GM18858 (cell line): ENCODE measurements at regions not wholly inside any gene's neighbourhood (a gene's known extent, or its start where the extent isn't known, plus 50 kb on each side); places are given as distances from the start of the nearest gene placed in this dataset.
"Not testable (repeated sequence)": the region's sequence is repeated elsewhere in the genome, so short reads cannot be mapped to it uniquely, and the experiment has no call there.

Experiments used
- ATAC-seq: cut with Tn5 transposase; IDR thresholded peaks from one replicate; pipeline ENCODE4 v1.9.1; 2021; ENCODE audit not compliant: unreplicated experiment

GRCh38 chr20:22529150-22530019 is 55.0 kb downstream of the FOXA2 start:
- no peak for ATAC-seq

- ATAC-seq: no peak
Measured at GRCh38 chr20:22526512-22527012, 57.8 kb downstream of the FOXA2 start.

GRCh38 chr20:22525821-22526220 is 58.6 kb downstream of the FOXA2 start:
- no peak for ATAC-seq

- no peak for ATAC-seq
Measured at GRCh38 chr20:22525069-22525820, 59.1 kb downstream of the FOXA2 start.

- no peak for ATAC-seq
Measured at GRCh38 chr20:22524393-22525015, 59.9 kb downstream of the FOXA2 start.

GRCh38 chr20:22523499-22524392 is 60.6 kb downstream of the FOXA2 start:
- ATAC-seq: no peak

GRCh38 chr20:22523128-22523498 is 61.3 kb downstream of the FOXA2 start:
- no peak for ATAC-seq

- ATAC-seq: no peak
Measured at GRCh38 chr20:22522701-22523100, 61.7 kb downstream of the FOXA2 start.

- not testable (repeated sequence) for ATAC-seq
Measured at GRCh38 chr20:22521940-22522339, 62.4 kb downstream of the FOXA2 start.

- no peak for ATAC-seq
Measured at GRCh38 chr20:22520381-22520780, 64.0 kb downstream of the FOXA2 start.

- ATAC-seq: no peak
Measured at GRCh38 chr20:22515264-22515663, 69.1 kb downstream of the FOXA2 start.

- ATAC-seq: no peak
Measured at GRCh38 chr20:22513574-22513973, 70.8 kb downstream of the FOXA2 start.

GRCh38 chr20:22512911-22513489 is 71.4 kb downstream of the FOXA2 start:
- no peak for ATAC-seq

- no peak for ATAC-seq
Measured at GRCh38 chr20:22511943-22512910, 72.1 kb downstream of the FOXA2 start.

GRCh38 chr20:22509843-22510147 is 74.6 kb downstream of the FOXA2 start:
- no peak for ATAC-seq

- no peak for ATAC-seq
Measured at GRCh38 chr20:22509090-22509842, 75.1 kb downstream of the FOXA2 start.

- ATAC-seq: no peak
Measured at GRCh38 chr20:22508426-22508825, 75.9 kb downstream of the FOXA2 start.

- no peak for ATAC-seq
Measured at GRCh38 chr20:22507240-22507961, 77.0 kb downstream of the FOXA2 start.
